ENCODE measurements at regions not wholly inside any gene's neighbourhood (a gene's known extent, or its start where the extent isn't known, plus 50 kb on each side); places are given as distances from the start of the nearest gene placed in this dataset.

- TF ChIP-seq, protein P1, sequence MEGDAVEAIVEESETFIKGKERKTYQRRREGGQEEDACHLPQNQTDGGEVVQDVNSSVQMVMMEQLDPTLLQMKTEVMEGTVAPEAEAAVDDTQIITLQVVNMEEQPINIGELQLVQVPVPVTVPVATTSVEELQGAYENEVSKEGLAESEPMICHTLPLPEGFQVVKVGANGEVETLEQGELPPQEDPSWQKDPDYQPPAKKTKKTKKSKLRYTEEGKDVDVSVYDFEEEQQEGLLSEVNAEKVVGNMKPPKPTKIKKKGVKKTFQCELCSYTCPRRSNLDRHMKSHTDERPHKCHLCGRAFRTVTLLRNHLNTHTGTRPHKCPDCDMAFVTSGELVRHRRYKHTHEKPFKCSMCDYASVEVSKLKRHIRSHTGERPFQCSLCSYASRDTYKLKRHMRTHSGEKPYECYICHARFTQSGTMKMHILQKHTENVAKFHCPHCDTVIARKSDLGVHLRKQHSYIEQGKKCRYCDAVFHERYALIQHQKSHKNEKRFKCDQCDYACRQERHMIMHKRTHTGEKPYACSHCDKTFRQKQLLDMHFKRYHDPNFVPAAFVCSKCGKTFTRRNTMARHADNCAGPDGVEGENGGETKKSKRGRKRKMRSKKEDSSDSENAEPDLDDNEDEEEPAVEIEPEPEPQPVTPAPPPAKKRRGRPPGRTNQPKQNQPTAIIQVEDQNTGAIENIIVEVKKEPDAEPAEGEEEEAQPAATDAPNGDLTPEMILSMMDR (IDR thresholded peaks at IDR 0.05; ENCODE audit: low read depth, low read length): no peak
- no peak for DNase-seq
- Histone ChIP-seq H3K9me3 (no peaks in the 10 kb centered on the region), H3K36me3 (no peaks in the 10 kb centered on the region), H3K4me1 (no peaks in the 10 kb centered on the region), H3K4me3 (ENCODE audit: low read depth, low read length) (no peak overlapping the region), H3K27me3 (no peaks in the 10 kb centered on the region)
Observed at GRCh38 chr12:131347732-131348131, 363.2 kb upstream of the SFSWAP start.

GRCh38 chr12:131348231-131348630 is 362.7 kb upstream of the SFSWAP start:
- H3K27me3 ChIP-seq: no peaks in the 10 kb centered on the region
- H3K36me3 ChIP-seq: no peaks in the 10 kb centered on the region
- TF ChIP-seq, protein P1 (IDR thresholded peaks at IDR 0.05; ENCODE audit: low read depth, low read length): no peak
- no peak overlapping the region for H3K4me3 ChIP-seq (ENCODE audit: low read depth, low read length)
- no peaks in the 10 kb centered on the region for H3K9me3 ChIP-seq
- no peaks in the 10 kb centered on the region for H3K4me1 ChIP-seq
- DNase-seq: no peak

- Histone ChIP-seq H3K27me3 (no peaks in the 10 kb centered on the region), H3K36me3 (no peaks in the 10 kb centered on the region)
- no peak for DNase-seq
Observed at GRCh38 chr12:131348646-131349045, 362.2 kb upstream of the SFSWAP start.

GRCh38 chr12:131349397-131350127 is 361.3 kb upstream of the SFSWAP start:
- TF ChIP-seq, protein P1 (IDR thresholded peaks at IDR 0.05; ENCODE audit: low read depth, low read length): no peak
- Histone ChIP-seq H3K9me3 (no peaks in the 10 kb centered on the region), H3K36me3 (no peaks in the 10 kb centered on the region), H3K27me3 (no peaks in the 10 kb centered on the region), H3K4me3 (ENCODE audit: low read depth, low read length) (no peak overlapping the region), H3K4me1 (no peaks in the 10 kb centered on the region)
- DNase-seq: no peak

More at GRCh38 chr12:131348646-131349045, 362.2 kb upstream of the SFSWAP start:
- no peaks in the 10 kb centered on the region for H3K4me1 ChIP-seq
- H3K4me3 ChIP-seq (ENCODE audit: low read depth, low read length): no peak overlapping the region
- TF ChIP-seq, protein P1 (IDR thresholded peaks at IDR 0.05; ENCODE audit: low read depth, low read length): no peak; the same call in 1 of the 2 replicates
- H3K9me3 ChIP-seq: no peaks in the 10 kb centered on the region

- no peaks in the 10 kb centered on the region for H3K9me3 ChIP-seq
- H3K4me1 ChIP-seq: no peaks in the 10 kb centered on the region
- no peaks in the 10 kb centered on the region for H3K36me3 ChIP-seq
- TF ChIP-seq, protein P1 (IDR thresholded peaks at IDR 0.05; ENCODE audit: low read depth, low read length): no peak
- H3K27me3 ChIP-seq: no peaks in the 10 kb centered on the region
- DNase-seq: no peak
- H3K4me3 ChIP-seq (ENCODE audit: low read depth, low read length): no peak overlapping the region
Observed at GRCh38 chr12:131350943-131351318, 360.0 kb upstream of the SFSWAP start.

- peak; percentile 42 for DNase-seq
- Histone ChIP-seq H3K4me1 (no peaks in the 10 kb centered on the region), H3K4me3 (ENCODE audit: low read depth, low read length) (no peak overlapping the region), H3K9me3 (no peaks in the 10 kb centered on the region), H3K36me3 (no peaks in the 10 kb centered on the region), H3K27me3 (no peaks in the 10 kb centered on the region)
- TF ChIP-seq, protein P1 (IDR thresholded peaks at IDR 0.05; ENCODE audit: low read depth, low read length): no peak
Observed at GRCh38 chr12:131351319-131352028, 359.4 kb upstream of the SFSWAP start.

All from BE2C (cell line).